ENCODE measurements at regions not wholly inside any gene's neighbourhood (a gene's known extent, or its start where the extent isn't known, plus 50 kb on each side); places are given as distances from the start of the nearest gene placed in this dataset.

DNA sequence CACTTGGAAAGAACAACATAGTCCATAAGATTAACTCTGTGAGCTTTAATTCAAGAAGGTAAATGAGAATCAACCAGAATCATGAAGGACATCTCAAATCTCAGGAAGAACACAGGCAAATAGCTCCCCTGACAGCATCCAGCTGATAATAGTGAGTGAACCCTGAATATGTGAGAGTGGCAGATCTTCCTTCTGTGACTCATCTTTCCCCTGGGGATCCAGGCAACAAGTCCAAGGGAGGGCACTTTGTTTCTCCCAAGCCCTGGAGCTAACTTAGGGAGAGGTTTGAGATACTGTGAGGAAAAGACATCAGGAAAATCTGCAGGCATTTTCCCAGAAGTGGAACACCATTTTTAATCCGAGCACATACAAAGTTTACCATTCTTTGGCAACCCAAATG, 763.9 kb upstream of the MGAT4C start:
- H3K4me3 ChIP-seq (ENCODE audit: low read length): no peak overlapping the region
- no peak overlapping the region for H3K27ac ChIP-seq (ENCODE audit: low read length)
- Mint-ChIP-seq H3K27me3 (ENCODE audit: low read depth in 2 of 2) (no peaks in the 10 kb centered on the region), H3K9me3 (peaks cover 23 to 30% of the 10 kb centered on the region in 2 donors), H3K27ac (no peak overlapping the region), H3K36me3 (peaks cover 39% of the 10 kb centered on the region), H3K4me1 (no peaks in the 10 kb centered on the region), H3K4me3 (no peak overlapping the region)
- ATAC-seq (no peak), DNase-seq (no peak)
- TF ChIP-seq, protein P1, sequence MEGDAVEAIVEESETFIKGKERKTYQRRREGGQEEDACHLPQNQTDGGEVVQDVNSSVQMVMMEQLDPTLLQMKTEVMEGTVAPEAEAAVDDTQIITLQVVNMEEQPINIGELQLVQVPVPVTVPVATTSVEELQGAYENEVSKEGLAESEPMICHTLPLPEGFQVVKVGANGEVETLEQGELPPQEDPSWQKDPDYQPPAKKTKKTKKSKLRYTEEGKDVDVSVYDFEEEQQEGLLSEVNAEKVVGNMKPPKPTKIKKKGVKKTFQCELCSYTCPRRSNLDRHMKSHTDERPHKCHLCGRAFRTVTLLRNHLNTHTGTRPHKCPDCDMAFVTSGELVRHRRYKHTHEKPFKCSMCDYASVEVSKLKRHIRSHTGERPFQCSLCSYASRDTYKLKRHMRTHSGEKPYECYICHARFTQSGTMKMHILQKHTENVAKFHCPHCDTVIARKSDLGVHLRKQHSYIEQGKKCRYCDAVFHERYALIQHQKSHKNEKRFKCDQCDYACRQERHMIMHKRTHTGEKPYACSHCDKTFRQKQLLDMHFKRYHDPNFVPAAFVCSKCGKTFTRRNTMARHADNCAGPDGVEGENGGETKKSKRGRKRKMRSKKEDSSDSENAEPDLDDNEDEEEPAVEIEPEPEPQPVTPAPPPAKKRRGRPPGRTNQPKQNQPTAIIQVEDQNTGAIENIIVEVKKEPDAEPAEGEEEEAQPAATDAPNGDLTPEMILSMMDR (IDR thresholded peaks at IDR 0.05): no peak
- no peaks in the 10 kb centered on the region for H3K36me3 ChIP-seq (ENCODE audit: control insufficient read depth, insufficient read depth, low read length)
- peaks cover 13% of the 10 kb centered on the region for H3K9me3 ChIP-seq (ENCODE audit: control insufficient read depth, insufficient read depth, low read length)
- intact Hi-C loops (cut with micrococcal nuclease): no loop called here
- H3K4me1 ChIP-seq (ENCODE audit: control insufficient read depth, insufficient read depth, low read length): no peaks in the 10 kb centered on the region
- WGBS (ENCODE audit: insufficient coverage): 93% methylated on average over 1 of the region's 1 CpG
- no peaks in the 10 kb centered on the region for H3K27me3 ChIP-seq (ENCODE audit: control insufficient read depth, insufficient read depth, low read length)

DNA sequence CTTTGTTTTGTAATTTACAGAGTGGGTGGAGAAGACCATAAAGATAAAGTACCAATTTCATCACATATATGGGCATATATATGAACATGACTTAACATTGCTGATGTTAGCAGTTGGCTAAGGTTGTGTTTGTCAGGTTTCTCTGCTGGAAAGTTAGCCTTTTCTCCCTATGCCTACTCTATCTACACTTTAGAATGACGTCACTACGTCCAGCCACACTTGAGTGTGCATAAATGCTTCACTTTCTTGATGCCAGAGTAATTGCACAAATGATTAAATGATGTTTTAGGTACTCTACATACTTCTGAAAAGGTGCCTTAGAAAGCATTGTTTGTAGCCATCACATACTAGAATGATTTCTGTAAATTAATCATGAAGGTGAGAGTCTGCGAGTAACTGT, 759.2 kb upstream of the MGAT4C start:
- Histone ChIP-seq H3K9me3 (ENCODE audit: control insufficient read depth, insufficient read depth, low read length) (peaks cover 4% of the 10 kb centered on the region), H3K36me3 (ENCODE audit: control insufficient read depth, insufficient read depth, low read length) (no peaks in the 10 kb centered on the region), H3K27ac (ENCODE audit: low read length) (no peak overlapping the region), H3K4me3 (ENCODE audit: low read length) (no peak overlapping the region), H3K27me3 (ENCODE audit: control insufficient read depth, insufficient read depth, low read length) (no peaks in the 10 kb centered on the region), H3K4me1 (ENCODE audit: control insufficient read depth, insufficient read depth, low read length) (no peaks in the 10 kb centered on the region)
- WGBS (ENCODE audit: insufficient coverage): 73% methylated on average over 2 of the region's 3 CpGs
- peaks cover 13 to 19% of the 10 kb centered on the region in 2 donors for H3K9me3 Mint-ChIP-seq
- no peaks in the 10 kb centered on the region for H3K27me3 Mint-ChIP-seq (ENCODE audit: low read depth in 2 of 2)
- H3K36me3 Mint-ChIP-seq: peaks cover 17% of the 10 kb centered on the region
- DNase-seq (no peak), ATAC-seq (no peak)
- no peaks in the 10 kb centered on the region for H3K4me1 Mint-ChIP-seq
- intact Hi-C loops (cut with micrococcal nuclease): no loop called here
- TF ChIP-seq, protein P1 (IDR thresholded peaks at IDR 0.05): no peak
- H3K27ac Mint-ChIP-seq: no peak overlapping the region
- H3K4me3 Mint-ChIP-seq: no peak overlapping the region

DNA sequence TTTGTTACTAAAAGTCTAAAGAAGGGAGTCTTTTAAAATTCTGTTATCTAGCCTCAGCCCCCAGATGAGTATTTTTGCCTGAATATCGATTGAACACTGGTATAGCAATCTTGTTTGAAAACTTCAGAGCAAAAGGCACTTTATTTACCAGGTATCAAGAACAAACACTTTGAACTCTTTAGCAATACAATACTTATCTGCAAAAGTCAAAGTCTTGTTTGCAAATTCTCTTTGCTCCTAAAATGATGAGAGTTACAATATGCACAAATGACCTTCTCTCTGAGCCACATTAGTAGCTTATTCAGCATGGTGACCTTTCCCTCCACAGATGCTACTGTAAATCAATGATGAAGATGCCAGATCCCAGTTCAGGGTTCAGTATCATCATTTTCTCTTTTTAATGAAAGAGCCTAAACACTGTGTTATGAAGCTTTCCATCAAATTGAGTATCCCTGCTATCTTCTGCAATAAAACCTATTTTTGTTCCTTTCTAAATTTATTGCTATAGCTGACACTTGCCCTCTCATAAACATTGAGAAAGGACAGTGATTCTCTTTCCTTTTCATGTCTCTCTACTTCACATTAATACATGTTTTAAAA, 752.7 kb upstream of the MGAT4C start:
- H3K36me3 ChIP-seq (ENCODE audit: control insufficient read depth, insufficient read depth, low read length): no peaks in the 10 kb centered on the region
- TF ChIP-seq, protein P1 (IDR thresholded peaks at IDR 0.05): no peak

DNA sequence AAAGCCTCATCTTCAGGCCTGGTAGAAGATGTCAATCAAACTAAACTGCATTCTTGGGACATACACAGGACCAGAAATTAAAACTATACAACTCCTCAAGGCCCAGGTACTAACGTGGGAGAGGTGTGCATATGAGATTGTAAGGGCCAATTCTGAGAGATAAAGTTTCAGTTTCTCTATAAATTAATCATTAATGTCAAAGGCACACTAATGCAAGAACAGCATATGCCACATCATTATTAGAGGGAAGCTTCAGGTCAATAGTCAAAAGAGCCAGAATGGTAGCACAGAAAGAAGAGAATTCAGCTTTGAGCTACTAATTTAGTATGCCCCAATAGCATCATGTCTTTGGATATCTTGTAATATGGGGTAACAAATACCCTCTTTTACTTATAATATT, 744.9 kb upstream of the MGAT4C start:
- intact Hi-C loops (cut with micrococcal nuclease): no loop called here
- no peaks in the 10 kb centered on the region for H3K4me1 Mint-ChIP-seq

More for the DNA sequence above, 752.7 kb upstream of the MGAT4C start:
- H3K4me3 Mint-ChIP-seq: no peak overlapping the region
- H3K4me1 Mint-ChIP-seq: no peaks in the 10 kb centered on the region
- H3K36me3 Mint-ChIP-seq: peaks cover 9% of the 10 kb centered on the region
- no peak for ATAC-seq
- no peaks in the 10 kb centered on the region for H3K4me1 ChIP-seq (ENCODE audit: control insufficient read depth, insufficient read depth, low read length)
- 81% methylated on average over 1 of the region's 1 CpG for WGBS (ENCODE audit: insufficient coverage)
- peaks cover 10% of the 10 kb centered on the region in 2 donors for H3K9me3 Mint-ChIP-seq
- no peaks in the 10 kb centered on the region for H3K27me3 Mint-ChIP-seq (ENCODE audit: low read depth in 2 of 2)
- no peak for DNase-seq
- H3K27me3 ChIP-seq (ENCODE audit: control insufficient read depth, insufficient read depth, low read length): no peaks in the 10 kb centered on the region
- no peak overlapping the region for H3K27ac ChIP-seq (ENCODE audit: low read length)
- no peak overlapping the region for H3K27ac Mint-ChIP-seq
- H3K4me3 ChIP-seq (ENCODE audit: low read length): no peak overlapping the region
- intact Hi-C loops (cut with micrococcal nuclease): no loop called here
- no peaks in the 10 kb centered on the region for H3K9me3 ChIP-seq (ENCODE audit: control insufficient read depth, insufficient read depth, low read length)

More for the DNA sequence above, 744.9 kb upstream of the MGAT4C start:
- H3K9me3 Mint-ChIP-seq: peaks cover 16 to 32% of the 10 kb centered on the region in 2 donors
- no peak overlapping the region for H3K27ac Mint-ChIP-seq
- Histone ChIP-seq H3K4me1 (ENCODE audit: control insufficient read depth, insufficient read depth, low read length) (no peaks in the 10 kb centered on the region), H3K27me3 (ENCODE audit: control insufficient read depth, insufficient read depth, low read length) (no peaks in the 10 kb centered on the region), H3K27ac (ENCODE audit: low read length) (no peak overlapping the region), H3K9me3 (ENCODE audit: control insufficient read depth, insufficient read depth, low read length) (peaks cover 8% of the 10 kb centered on the region), H3K36me3 (ENCODE audit: control insufficient read depth, insufficient read depth, low read length) (no peaks in the 10 kb centered on the region), H3K4me3 (ENCODE audit: low read length) (no peak overlapping the region)
- TF ChIP-seq, protein P1 (IDR thresholded peaks at IDR 0.05): no peak
- H3K4me3 Mint-ChIP-seq: no peak overlapping the region
- DNase-seq (no peak), ATAC-seq (no peak)
- WGBS (ENCODE audit: insufficient coverage): no CpG with 5 or more reads among the region's 1 CpG
- peaks cover 9% of the 10 kb centered on the region for H3K36me3 Mint-ChIP-seq
- H3K27me3 Mint-ChIP-seq (ENCODE audit: low read depth in 2 of 2): no peaks in the 10 kb centered on the region
